ENCODE measurements at regions not wholly inside any gene's neighbourhood (a gene's known extent, or its start where the extent isn't known, plus 50 kb on each side); places are given as distances from the start of the nearest gene placed in this dataset.
"Not testable (repeated sequence)": the region's sequence is repeated elsewhere in the genome, so short reads cannot be mapped to it uniquely, and the experiment has no call there.

GRCh38 chr11:134720691-134721070, 308.6 kb upstream of the B3GAT1 start:
- not testable (repeated sequence) for TF ChIP-seq POLR2A, CTCF (IDR thresholded peaks at IDR 0.05)

Data from heart left ventricle (tissue), 13 donors.